Fibroblast of skin of back (primary cell): ENCODE measurements at regions not wholly inside any gene's neighbourhood (a gene's known extent, or its start where the extent isn't known, plus 50 kb on each side); places are given as distances from the start of the nearest gene placed in this dataset.

ENCODE experiments used
- DNase-seq: peaks from one replicate; pipeline ENCODE4 v3.0.0-alpha.2; 2013

- DNase-seq = no peak
Measured at GRCh38 chr6:113110211-113110610, 746.9 kb upstream of the MARCKS start.

- no peak for DNase-seq
Measured at GRCh38 chr6:113111550-113111949, 745.6 kb upstream of the MARCKS start.

- no peak for DNase-seq
Measured at GRCh38 chr6:113112086-113112485, 745.1 kb upstream of the MARCKS start.

- no peak for DNase-seq
Measured at GRCh38 chr6:113115196-113115595, 741.9 kb upstream of the MARCKS start.

- peak; percentile 91 for DNase-seq
Measured at GRCh38 chr6:113120224-113120581, 736.9 kb upstream of the MARCKS start.

- DNase-seq = peak; percentile 97
Measured at GRCh38 chr6:113120582-113121285, 736.4 kb upstream of the MARCKS start.

- DNase-seq = peak; percentile 51
Measured at GRCh38 chr6:113121571-113121970, 735.6 kb upstream of the MARCKS start.

- peak; percentile 98 for DNase-seq
Measured at GRCh38 chr6:113122060-113122459, 735.1 kb upstream of the MARCKS start.

- DNase-seq = no peak
Measured at GRCh38 chr6:113125626-113126025, 731.5 kb upstream of the MARCKS start.

- DNase-seq = no peak
Measured at GRCh38 chr6:113127786-113128419, 729.2 kb upstream of the MARCKS start.

GRCh38 chr6:113128661-113129060 lies 728.5 kb upstream of the MARCKS start:
- DNase-seq = no peak

- DNase-seq = no peak
Measured at GRCh38 chr6:113129991-113130390, 727.2 kb upstream of the MARCKS start.

- peak; percentile 25 for DNase-seq
Measured at GRCh38 chr6:113137426-113137825, 719.7 kb upstream of the MARCKS start.

- DNase-seq = no peak
Measured at GRCh38 chr6:113140721-113141120, 716.4 kb upstream of the MARCKS start.

GRCh38 chr6:113141901-113142300 lies 715.2 kb upstream of the MARCKS start:
- no peak for DNase-seq

GRCh38 chr6:113142671-113143174 lies 714.4 kb upstream of the MARCKS start:
- no peak for DNase-seq

GRCh38 chr6:113143206-113143605 lies 713.9 kb upstream of the MARCKS start:
- no peak for DNase-seq

GRCh38 chr6:113144117-113144516 lies 713.0 kb upstream of the MARCKS start:
- DNase-seq = no peak

- no peak for DNase-seq
Measured at GRCh38 chr6:113146878-113147277, 710.3 kb upstream of the MARCKS start.

GRCh38 chr6:113147544-113147943 lies 709.6 kb upstream of the MARCKS start:
- peak; percentile 86 for DNase-seq

- peak; percentile 62 for DNase-seq
Measured at GRCh38 chr6:113148566-113148965, 708.6 kb upstream of the MARCKS start.

- DNase-seq = no peak
Measured at GRCh38 chr6:113149511-113149910, 707.6 kb upstream of the MARCKS start.

- DNase-seq = no peak
Measured at GRCh38 chr6:113160306-113161017, 696.7 kb upstream of the MARCKS start.

- no peak for DNase-seq
Measured at GRCh38 chr6:113161018-113161315, 696.2 kb upstream of the MARCKS start.
